ENCODE measurements at regions not wholly inside any gene's neighbourhood (a gene's known extent, or its start where the extent isn't known, plus 50 kb on each side); places are given as distances from the start of the nearest gene placed in this dataset.

GRCh38 chr6:23478312-23478711 lies 647.7 kb upstream of the NRSN1 start:
- no peak for ATAC-seq
- no peaks in the 10 kb centered on the region for H3K27me3 ChIP-seq (ENCODE audit: insufficient read depth in 3 of 3, low read length in 2 of 3)
- H3K9me3 ChIP-seq: no peaks in the 10 kb centered on the region
- H3K36me3 ChIP-seq (ENCODE audit: insufficient read depth in 1 of 2, low read depth in 1 of 2): no peaks in the 10 kb centered on the region
- intact Hi-C loops (cut with DNase I): no loop called here
- H3K4me1 ChIP-seq: no peaks in the 10 kb centered on the region
- H3K4me3 ChIP-seq: no peak overlapping the region
- TF ChIP-seq CTCF (IDR thresholded peaks at IDR 0.05): no peak
- DNase-seq: no peak
- 56 to 85% (median 84%) methylated on average over 2 of the region's 2 CpGs for WGBS, 3 donors
- H3K27ac ChIP-seq: no peak overlapping the region

- intact Hi-C loops (cut with DNase I): no loop called here
These were observed 642.1 kb upstream of the NRSN1 start for GRCh38 chr6:23483896-23484295.

GRCh38 chr6:23494367-23494766 lies 631.6 kb upstream of the NRSN1 start:
- ATAC-seq: no peak
- H3K4me3 ChIP-seq: no peak overlapping the region
- TF ChIP-seq CTCF (IDR thresholded peaks at IDR 0.05): no peak
- no peaks in the 10 kb centered on the region for H3K27me3 ChIP-seq (ENCODE audit: insufficient read depth in 3 of 3, low read length in 2 of 3)
- no peak for DNase-seq
- H3K9me3 ChIP-seq: peaks cover 8% of the 10 kb centered on the region
- intact Hi-C loops (cut with DNase I): no loop called here
- no peak overlapping the region for H3K27ac ChIP-seq
- no peaks in the 10 kb centered on the region for H3K4me1 ChIP-seq
- 32 to 51% (median 33%) methylated on average over 4 of the region's 4 CpGs for WGBS, 3 donors
- H3K36me3 ChIP-seq (ENCODE audit: insufficient read depth in 1 of 2, low read depth in 1 of 2): no peaks in the 10 kb centered on the region

More at GRCh38 chr6:23483896-23484295, 642.1 kb upstream of the NRSN1 start:
- H3K4me3 ChIP-seq: no peak overlapping the region
- H3K4me1 ChIP-seq: no peaks in the 10 kb centered on the region
- no peak for DNase-seq
- H3K27me3 ChIP-seq (ENCODE audit: insufficient read depth in 3 of 3, low read length in 2 of 3): no peaks in the 10 kb centered on the region
- TF ChIP-seq CTCF (IDR thresholded peaks at IDR 0.05): no peak
- no peaks in the 10 kb centered on the region for H3K9me3 ChIP-seq
- H3K27ac ChIP-seq: no peak overlapping the region
- no peaks in the 10 kb centered on the region for H3K36me3 ChIP-seq (ENCODE audit: insufficient read depth in 1 of 2, low read depth in 1 of 2)
- ATAC-seq: no peak

- Histone ChIP-seq H3K4me1 (no peaks in the 10 kb centered on the region), H3K27me3 (ENCODE audit: insufficient read depth in 3 of 3, low read length in 2 of 3) (no peaks in the 10 kb centered on the region), H3K4me3 (no peak overlapping the region), H3K9me3 (no peaks in the 10 kb centered on the region), H3K36me3 (ENCODE audit: insufficient read depth in 1 of 2, low read depth in 1 of 2) (no peaks in the 10 kb centered on the region), H3K27ac (no peak overlapping the region)
- DNase-seq (no peak), ATAC-seq (no peak)
- intact Hi-C loops (cut with DNase I): no loop called here
- 58 to 76% (median 64%) methylated on average over 4 of the region's 4 CpGs for WGBS, 3 donors
- no peak for TF ChIP-seq CTCF (IDR thresholded peaks at IDR 0.05)
These were observed 628.0 kb upstream of the NRSN1 start for GRCh38 chr6:23498013-23498412.

GRCh38 chr6:23499549-23499948 lies 626.5 kb upstream of the NRSN1 start:
- DNase-seq (no peak), ATAC-seq (no peak)
- Histone ChIP-seq H3K27ac (no peak overlapping the region), H3K27me3 (ENCODE audit: insufficient read depth in 3 of 3, low read length in 2 of 3) (no peaks in the 10 kb centered on the region), H3K4me3 (no peak overlapping the region), H3K9me3 (no peaks in the 10 kb centered on the region), H3K4me1 (no peaks in the 10 kb centered on the region), H3K36me3 (ENCODE audit: insufficient read depth in 1 of 2, low read depth in 1 of 2) (no peaks in the 10 kb centered on the region)
- intact Hi-C loops (cut with DNase I): no loop called here
- WGBS, 3 donors: 90 to 98% (median 91%) methylated on average over 1 of the region's 1 CpG
- TF ChIP-seq CTCF (IDR thresholded peaks at IDR 0.05): no peak
